GM18861 (cell line): ENCODE measurements at regions not wholly inside any gene's neighbourhood (a gene's known extent, or its start where the extent isn't known, plus 50 kb on each side); places are given as distances from the start of the nearest gene placed in this dataset.

ENCODE experiments used
- ATAC-seq: cut with Tn5 transposase; IDR thresholded peaks from one replicate; pipeline ENCODE4 v1.9.1; 2021; ENCODE audit not compliant: unreplicated experiment

DNA sequence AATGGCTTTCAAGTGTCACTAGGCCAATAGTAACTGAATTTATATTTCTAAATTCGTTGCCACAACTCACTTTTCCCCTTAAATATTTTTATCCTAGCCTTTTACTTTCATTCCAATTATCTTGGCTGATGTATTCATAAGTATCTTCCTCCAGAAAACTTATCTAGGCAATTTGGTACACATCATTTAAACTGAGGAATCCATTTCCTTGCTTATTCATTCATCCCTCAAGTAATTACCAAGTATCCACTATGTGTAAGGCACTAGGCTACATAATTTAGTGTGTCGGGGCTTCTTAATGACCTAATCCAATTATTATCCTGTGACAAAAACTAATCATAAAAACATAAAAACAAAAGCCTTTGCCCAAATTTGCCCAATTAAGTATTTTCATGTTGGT lies 258.3 kb upstream of the TCF21 start:
- ATAC-seq: no peak

DNA sequence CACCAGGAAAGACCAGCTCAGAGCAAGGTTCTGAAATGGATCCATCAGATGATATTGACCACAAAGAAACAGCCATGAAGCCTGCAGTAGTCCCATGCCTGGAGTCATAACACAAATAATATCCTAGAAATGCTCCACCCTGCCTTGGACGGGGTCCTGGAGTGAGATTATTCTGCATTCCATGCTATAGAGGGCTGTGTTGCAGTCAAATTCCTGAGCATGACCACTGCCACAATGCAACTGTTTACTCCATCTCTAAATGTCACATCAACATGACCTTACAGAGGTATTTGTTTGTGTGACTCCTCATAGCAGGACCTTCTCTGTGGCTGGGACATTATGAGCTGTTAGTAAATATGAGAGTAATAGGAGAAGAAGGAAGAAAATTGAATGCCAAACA lies 257.5 kb upstream of the TCF21 start:
- no peak for ATAC-seq

DNA sequence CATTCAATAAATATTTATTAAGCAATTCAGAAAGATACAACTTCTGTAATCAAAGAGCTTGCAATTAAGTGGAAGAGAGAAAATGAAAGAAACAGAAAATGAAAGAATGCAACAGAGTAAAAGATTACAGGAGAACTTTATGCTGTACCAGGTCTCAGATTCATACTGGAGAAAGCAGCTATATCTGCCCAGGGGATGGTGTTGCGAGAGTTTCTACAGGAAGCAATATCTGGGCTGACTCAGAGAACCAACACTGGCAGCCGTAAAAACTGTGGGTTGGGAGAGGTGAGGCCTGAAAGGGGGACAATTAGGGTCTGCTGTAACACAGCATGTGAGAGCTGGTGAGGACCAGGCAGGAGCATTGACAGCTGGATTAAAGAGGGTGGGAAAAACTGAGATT lies 256.7 kb upstream of the TCF21 start:
- ATAC-seq: no peak

DNA sequence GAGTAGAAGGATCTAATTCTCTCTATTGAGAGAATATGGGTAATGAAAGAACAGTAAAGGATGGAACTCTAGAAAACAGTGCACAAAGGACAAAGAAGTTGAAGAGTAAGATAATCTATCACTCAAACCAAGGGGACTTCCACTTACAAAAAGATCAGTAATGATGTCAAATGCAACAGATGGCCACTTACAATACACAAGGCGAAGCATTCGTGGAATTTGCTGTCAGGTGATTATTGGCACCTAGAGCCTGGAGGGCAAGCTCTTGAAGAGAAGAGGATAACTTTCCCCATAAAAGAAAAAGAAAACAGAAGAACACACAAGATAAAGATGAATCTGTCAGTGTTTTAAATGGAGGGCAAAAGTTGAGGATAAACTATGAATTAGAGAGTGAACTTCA lies 256.0 kb upstream of the TCF21 start:
- no peak for ATAC-seq

DNA sequence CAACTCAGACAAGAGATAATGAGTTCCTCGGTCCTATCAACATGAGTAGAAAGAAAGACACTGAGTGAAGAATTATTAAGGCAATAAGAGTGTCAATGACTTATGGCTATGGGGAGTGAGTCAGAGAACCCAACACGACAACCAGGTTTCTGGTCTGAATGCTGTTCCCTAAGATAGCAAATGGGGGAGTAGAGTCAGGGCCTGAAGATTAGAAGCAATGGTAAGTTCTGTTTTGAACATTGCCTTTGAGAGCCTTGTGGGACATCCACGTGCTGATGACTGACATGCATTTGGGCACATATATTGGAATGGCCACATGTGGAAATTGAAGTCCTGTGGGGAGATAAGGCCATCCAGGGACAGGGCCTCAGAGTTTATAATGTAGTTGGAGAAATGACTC lies 254.4 kb upstream of the TCF21 start:
- ATAC-seq: no peak

DNA sequence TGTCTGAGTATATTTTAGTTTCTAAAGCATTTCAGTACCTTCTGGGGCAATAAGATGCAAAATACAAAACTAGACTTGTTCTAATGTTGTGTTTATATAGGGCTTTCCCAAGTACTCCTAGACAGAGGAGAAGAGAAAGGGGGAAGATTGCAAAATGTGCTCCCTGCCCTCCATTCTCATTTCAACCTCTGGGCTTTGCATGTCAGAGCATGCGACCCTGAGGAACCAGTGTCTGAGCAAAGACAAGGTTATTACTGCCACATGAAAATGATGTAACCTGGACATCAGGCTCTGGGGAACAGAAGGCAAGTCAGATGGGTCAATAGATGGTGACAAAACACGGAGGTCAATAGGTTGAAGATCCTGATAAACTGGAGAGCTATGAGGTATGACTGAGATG lies 253.5 kb upstream of the TCF21 start:
- no peak for ATAC-seq

DNA sequence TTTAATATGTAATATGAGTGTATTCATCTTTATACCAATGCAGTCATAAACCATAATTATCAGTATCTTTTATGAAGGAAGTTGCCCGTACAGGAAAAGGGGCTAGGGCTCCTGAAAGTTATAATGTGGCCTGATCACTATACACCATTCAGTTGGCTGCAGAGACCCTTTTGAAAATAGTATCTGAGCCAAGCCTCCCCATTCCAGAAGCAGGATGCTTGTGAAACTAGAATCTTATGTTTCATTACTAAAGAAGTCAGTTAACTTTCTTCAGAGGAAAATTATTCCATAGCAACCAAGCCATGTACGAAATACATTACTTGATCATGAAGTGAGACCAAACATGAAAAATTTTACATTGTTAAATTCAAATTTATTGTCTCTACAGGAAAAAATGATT lies 251.5 kb upstream of the TCF21 start:
- no peak for ATAC-seq

DNA sequence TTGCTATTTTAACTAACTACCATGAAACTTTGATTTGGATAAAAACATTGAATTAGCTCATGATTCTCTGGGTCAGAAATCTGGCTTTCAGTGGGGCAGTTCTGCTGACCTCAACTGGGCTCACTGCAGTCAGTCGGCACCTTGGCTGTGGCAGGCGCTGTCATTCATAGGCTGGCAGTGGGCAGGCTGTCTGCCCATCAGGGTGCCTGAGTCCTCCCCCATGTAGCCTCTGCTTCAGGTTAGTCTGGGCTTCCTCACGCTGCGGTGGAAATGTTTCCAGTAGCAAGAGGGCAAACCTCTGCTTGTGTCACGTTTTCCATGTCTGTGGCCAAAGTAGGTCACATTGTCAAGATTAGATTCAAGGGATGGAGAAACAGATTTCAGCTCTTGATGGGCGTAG lies 251.0 kb upstream of the TCF21 start:
- ATAC-seq: no peak

DNA sequence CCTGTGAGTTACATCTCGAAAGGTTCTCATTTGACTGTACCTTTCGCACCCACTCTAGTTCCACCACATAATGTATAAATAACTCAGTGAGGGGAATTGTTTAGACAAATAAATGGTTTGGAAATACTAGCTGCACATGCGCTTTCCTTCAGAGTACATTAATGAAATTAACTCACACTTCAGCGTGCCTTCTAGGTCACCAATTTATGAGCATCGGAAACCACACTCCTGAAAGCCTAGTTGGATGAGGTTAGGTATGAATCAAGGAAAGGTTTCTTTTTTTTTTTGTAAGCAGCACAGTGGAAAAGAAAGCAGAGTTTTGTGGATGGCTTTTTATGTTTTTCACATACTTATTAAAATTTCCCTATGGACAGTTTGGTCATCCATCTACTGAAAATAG lies 247.8 kb upstream of the TCF21 start:
- ATAC-seq: no peak

DNA sequence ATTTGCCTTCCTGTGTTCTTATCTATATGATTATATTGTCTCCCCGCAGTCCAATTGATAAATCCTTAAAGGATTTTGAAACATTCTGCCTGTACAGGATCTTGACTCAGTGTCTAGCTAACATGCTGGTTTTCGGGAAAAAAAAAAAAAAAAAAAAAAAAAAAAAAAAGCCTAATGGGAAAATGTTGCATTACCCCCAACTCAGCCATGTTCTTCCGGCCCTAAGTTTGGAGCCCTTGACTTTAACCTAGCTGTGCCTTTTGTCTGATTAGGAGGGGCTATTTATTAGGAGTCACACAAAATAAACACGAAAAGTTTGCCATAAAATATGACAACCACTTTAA lies 244.4 kb upstream of the TCF21 start:
- no peak for ATAC-seq

DNA sequence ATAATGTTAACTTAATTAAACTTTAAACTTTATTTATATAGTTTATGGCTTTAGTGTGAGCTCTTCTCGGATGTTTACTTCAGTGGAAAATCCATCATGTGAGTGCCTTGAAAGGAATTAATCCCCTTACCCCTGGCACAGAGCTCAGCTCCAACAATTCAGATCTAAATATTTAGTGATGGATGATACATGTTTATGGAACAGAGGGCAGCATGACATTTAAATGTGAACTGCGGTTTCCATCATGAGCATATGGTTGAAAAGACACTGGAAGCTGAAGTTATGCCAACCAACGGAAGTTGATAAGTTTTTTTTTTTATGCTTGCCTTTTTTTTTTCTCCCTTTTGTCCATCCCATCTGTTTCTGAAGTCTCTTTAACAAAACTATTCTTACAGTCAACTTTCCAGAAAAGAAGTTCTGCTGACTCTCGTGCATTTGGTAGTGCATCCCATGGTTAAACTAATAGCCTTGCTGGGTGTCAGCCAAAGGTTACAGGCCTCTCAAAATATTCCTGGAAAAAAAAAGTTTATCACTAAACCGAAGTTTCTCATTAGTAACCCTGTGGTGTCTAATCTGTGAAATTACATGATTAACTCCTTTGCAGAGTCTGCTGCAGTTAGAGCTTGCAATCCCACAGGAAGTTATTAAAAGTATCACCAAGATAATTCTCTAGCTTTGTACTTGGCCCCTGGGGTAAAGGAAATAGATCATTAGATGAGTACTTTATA lies 243.9 kb upstream of the TCF21 start:
- no peak for ATAC-seq

DNA sequence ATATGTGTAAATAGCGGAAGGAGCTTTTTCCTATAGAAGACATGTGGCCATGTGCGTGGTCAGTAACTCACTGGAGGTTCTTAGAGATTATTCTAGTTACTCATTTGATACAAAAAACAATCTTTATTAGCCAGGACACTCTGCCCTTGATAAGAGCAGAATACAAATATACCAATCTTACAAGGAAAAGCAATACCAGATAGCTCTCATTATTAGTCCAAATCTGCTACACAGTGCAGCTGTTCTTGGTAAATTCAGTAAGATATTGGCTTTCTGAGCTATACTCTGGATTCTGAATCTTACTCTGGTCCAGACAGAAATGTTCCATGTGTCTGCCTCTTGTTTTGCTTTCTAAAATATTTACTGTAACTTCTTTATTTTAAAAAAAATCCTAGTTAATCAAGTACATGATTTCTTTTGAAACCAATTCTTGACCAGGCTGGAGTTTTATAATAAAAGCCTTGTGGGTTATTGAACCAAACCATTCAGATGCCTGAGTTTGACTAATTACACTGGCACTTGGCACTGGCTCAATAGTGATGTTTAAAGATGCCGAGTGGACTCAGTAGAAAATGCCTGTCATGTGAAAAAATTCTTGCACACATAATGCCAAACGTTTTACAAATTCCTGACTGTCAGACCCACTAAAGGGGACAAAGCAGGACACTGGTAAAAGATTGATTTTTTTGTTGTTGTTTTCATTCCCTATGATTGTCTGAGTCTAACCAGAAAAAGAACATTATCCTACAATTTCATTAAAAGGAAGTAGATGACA lies 242.8 kb upstream of the TCF21 start:
- no peak for ATAC-seq

DNA sequence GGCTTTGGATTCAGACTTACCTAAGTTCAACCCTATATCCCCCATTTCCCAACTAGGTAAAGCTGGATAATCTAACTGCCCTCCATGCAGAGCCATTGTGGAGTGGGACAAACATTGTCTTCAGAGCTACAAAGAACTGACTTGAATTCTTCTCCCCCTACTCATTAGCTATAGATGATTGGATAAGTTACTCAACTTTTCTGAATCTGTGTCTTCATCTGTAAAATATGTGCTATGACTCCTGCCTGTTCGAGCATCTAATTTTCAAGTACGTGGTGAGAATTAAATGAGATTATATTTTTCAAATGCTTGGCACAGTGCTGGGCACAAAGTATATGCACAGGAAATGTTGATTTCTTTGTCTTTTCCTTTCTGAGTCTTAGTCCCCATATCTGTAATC lies 240.3 kb upstream of the TCF21 start:
- ATAC-seq: no peak

DNA sequence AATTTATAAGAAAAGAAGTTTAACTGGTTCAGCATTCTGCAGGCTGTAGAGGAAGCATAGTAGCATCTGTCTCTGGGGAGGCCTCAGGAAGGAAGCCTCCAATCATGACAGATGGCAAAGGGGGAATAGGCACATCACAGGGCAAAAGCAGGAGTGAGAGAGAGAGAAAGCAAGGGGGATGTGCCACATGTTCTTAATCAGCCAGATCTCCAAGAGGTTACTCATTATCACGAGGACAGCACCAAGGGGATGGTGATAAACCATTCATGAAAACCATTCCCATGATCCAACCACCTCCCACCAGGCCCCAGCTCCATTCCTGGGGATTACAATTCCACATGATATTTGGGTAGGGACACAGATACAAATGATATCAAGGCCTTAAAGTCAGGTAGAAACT lies 217.5 kb upstream of the TCF21 start:
- no peak for ATAC-seq

DNA sequence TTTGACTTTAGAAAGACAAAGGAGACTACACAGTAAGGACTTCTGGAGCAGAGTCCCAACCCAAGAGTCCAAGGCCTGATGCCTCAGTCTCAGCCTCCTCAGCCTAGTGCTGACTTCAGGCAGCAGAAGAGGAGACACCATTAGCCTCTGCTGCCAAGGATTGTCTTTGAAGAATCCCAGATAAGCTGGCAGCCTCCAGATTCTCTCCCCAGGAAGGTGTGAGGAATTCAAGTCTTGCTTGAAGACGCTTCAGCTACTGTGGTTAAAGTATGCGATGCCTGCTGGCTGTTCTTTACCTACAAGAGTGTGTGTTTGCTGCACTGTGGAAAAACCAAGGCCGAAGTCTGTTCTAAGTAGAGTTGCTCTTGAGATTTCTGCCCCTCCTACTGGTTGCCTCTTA lies 215.9 kb upstream of the TCF21 start:
- ATAC-seq: no peak

DNA sequence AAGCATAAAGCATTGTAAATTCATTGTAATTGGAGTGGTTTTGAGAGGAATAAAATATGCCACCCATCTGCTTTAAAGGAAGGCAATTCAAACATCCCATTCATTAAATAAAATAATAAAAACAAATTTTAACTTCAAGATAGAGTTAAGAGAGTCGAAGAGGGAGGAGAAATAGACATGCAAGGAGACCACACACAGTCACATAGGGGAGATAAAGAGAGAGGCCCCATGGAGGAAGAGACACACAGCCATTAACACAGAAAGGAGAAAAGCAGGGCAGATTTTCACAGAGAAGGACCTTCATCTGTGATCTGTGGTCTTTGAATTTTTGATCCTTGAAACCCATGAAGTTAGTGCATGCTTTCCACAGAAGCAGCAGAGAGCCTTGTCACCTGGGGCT lies 214.3 kb upstream of the TCF21 start:
- no peak for ATAC-seq

DNA sequence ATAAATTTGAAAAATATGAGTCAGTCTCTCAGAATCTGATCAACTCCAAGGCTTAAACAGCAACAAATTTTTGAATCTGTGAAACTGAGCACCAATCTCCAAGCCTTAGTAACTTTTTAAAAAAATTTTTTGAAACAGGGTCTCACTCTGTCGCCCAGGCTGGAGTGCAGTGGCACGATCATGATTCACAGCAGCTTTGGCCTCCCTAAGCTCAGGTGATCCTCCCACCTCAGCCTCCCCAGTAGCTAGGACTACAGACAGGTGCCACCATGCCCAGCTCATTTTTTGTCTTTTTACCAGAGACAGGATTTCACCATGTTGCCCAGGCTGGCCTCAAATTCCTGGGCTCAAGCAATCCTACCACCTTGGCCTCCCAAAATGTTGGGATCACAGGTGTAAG lies 207.9 kb upstream of the TCF21 start:
- no peak for ATAC-seq

DNA sequence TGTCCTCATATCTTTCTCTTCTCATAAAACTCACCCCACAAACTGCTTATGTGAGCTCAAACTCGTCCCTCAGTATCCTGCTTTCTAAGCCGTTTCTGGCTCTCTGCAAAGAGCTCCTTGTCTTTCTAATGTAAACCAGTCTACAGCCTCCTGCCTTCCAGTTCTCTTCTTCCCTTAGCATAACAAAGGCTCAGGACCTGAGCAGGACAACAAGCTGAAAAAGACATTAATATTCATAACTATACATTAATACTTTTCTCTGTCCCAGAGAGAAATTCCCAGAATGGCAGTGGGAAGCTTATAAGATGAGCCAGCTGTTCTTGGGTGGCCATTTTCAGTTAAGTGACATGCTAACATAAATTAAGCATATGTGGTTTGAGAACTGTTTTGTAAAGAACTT lies 207.0 kb upstream of the TCF21 start:
- ATAC-seq: no peak

DNA sequence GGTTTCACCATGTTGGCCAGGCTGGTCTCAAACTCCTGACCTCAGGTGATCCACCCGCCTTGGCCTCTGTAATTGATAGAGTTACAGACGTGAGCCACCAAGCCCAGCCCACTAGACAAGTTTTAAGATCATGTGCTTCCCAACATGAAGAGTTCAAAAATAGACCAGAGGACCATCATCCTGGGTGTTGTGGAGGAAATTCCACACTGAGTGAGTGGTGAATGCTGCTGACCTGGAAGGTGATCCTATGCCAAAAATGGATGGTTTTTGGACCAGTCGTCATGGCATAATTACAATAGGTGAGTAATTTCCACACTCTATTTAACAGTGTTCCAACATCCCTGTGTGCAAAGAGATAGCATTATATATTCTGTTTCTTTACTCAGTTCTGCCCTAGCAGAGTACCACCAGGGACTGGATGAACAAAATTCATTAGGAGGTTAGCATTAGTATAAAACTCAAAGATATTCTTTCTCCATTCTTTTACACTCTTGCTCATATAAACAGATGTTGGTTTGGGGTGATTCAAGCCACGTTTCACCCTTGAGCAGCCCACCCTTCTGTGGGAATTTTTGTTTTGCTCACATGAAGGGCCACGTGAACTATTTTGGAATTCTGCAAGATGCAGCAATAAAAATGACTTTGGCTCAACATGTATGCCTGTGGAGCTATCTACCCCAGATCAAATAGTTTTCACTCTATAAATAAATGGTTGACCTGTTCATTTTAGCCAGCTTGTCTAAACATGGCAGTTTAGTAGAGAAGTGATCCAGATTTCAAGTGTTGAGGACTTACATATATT lies 206.2 kb upstream of the TCF21 start:
- no peak for ATAC-seq

DNA sequence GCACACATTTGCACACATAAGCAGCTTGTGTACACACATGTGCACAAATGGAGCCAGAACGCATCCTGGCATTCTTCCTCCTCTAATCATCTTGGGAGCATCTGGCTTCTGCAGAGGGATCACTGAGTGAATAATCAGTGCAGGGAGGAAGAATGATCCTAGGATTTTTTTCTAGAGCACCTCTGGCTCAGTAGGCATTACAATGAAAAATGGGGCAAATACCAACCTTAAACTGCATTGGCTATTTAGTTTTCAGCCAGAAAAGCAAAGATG lies 205.7 kb upstream of the TCF21 start:
- ATAC-seq: no peak

DNA sequence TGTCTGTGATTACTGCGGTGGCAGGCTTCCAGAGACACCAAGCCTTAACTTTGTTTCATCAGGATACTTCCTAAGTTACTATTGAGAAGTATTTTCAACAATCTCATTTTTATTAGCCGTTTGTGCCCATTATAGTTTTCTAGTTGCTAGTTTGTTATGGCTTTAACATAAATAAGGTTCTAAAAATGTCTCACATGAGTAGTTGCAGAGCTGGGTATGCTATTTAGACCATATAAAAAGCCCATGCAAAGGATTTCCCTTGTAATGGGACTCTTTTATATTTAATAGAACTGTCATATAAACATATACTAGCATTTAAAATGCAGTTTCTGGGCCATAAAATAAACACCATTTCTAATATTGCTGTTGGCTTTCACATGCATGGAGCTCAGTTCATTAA lies 205.3 kb upstream of the TCF21 start:
- no peak for ATAC-seq

DNA sequence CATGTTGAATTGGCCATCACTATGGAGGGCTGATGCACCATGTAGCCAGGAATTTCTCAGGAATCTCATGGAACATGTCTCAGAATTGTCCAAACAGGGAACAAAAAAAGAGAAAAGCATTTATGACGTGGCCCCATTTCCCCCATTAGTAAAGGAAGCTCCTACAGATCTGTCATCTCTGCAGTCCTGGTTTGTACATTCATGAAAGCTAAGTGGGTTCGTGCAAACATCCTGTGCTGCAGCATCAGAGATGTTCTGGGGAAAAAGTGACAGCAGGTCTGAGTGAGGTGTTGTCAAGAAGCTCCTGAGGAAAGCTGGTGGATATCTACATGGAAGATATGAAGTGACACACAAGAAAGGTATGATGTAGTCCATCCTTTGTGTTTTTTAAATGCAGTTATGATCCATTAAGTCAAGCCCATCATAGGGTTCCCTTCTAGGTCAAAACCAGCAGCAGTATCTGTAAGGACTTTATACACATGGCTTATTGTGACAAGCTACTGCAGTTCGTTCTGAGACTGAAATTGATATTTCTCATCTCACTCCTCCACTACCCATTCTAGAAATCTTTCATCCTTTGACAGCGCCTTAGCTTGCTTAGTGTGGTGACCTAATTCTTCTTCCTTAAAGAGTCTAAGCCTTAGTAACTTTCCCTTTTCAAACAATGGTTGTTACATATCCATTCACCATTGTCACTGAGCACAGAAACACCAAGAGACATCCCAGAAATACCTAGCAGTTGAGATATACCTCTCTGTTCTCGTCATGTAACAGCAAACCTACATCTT lies 200.0 kb upstream of the TCF21 start:
- ATAC-seq: no peak
